ENCODE measurements at regions not wholly inside any gene's neighbourhood (a gene's known extent, or its start where the extent isn't known, plus 50 kb on each side); places are given as distances from the start of the nearest gene placed in this dataset.
"Not testable (repeated sequence)": the region's sequence is repeated elsewhere in the genome, so short reads cannot be mapped to it uniquely, and the experiment has no call there.

DNA sequence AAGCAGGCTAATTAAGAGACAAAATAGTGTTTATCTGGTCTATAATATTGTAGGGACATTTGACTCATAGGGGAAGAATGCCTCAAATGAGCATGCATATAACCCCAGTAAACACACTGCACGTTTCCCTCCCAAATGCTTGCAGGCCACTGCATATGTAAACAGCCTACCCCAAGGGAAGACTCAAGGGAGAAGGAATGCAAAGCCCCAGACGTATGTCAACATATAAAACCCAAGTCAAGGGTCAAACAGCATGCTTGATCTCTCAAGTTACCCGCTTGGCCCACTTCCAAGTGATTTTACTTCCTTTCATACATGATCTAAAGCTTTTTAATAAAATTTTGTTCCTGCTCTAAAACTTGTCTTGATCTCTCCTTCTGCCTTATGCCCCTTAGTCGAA, 1090.0 kb downstream of the OTOL1 start:
- Histone ChIP-seq H3K4me1 (no peaks in the 10 kb centered on the region), H3K9me3 (ENCODE audit: control insufficient read depth, low read length) (no peaks in the 10 kb centered on the region), H3K9ac (no peak overlapping the region), H2AFZ (no peak overlapping the region), H3K27me3 (ENCODE audit: control insufficient read depth, insufficient read depth, low read length) (no peaks in the 10 kb centered on the region), H3K4me2 (ENCODE audit: low read length) (no peak overlapping the region), H3K79me2 (no peaks in the 10 kb centered on the region), H3K36me3 (ENCODE audit: control insufficient read depth, insufficient read depth, low read length) (no peaks in the 10 kb centered on the region), H3K4me3 (ENCODE audit: low read depth, low read length) (no peak overlapping the region), H3K27ac (no peak overlapping the region)
- TF ChIP-seq, protein P1, sequence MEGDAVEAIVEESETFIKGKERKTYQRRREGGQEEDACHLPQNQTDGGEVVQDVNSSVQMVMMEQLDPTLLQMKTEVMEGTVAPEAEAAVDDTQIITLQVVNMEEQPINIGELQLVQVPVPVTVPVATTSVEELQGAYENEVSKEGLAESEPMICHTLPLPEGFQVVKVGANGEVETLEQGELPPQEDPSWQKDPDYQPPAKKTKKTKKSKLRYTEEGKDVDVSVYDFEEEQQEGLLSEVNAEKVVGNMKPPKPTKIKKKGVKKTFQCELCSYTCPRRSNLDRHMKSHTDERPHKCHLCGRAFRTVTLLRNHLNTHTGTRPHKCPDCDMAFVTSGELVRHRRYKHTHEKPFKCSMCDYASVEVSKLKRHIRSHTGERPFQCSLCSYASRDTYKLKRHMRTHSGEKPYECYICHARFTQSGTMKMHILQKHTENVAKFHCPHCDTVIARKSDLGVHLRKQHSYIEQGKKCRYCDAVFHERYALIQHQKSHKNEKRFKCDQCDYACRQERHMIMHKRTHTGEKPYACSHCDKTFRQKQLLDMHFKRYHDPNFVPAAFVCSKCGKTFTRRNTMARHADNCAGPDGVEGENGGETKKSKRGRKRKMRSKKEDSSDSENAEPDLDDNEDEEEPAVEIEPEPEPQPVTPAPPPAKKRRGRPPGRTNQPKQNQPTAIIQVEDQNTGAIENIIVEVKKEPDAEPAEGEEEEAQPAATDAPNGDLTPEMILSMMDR (IDR thresholded peaks at IDR 0.05) = no peak

DNA sequence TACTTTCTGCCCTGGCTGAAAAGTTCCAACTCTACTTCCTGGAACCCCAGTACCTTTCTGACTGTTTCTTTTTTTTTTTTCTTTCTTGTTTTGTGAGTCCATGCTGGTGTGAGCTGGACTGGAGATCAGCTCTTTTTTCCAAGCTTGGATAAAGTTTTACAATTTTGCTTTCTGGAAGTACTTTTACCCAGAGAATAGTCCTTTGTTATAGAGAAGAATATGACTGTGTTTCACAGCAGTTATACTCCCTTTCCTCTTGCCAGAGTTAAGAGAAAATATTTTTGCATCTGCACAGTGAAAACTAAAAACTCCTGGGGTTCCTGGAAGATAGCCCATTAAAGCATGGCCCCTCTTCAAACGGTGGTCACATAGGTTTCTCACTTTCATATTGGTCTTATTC, 1100.6 kb downstream of the OTOL1 start:
- Histone ChIP-seq H3K9me3 (ENCODE audit: control insufficient read depth, low read length) (no peaks in the 10 kb centered on the region), H3K27ac (no peak overlapping the region), H3K36me3 (ENCODE audit: control insufficient read depth, insufficient read depth, low read length) (no peaks in the 10 kb centered on the region), H3K4me3 (ENCODE audit: low read depth, low read length) (no peak overlapping the region), H2AFZ (no peak overlapping the region), H3K4me2 (ENCODE audit: low read length) (no peak overlapping the region), H3K4me1 (no peaks in the 10 kb centered on the region), H3K27me3 (ENCODE audit: control insufficient read depth, insufficient read depth, low read length) (no peaks in the 10 kb centered on the region), H3K79me2 (no peaks in the 10 kb centered on the region), H3K9ac (no peak overlapping the region)
- TF ChIP-seq, protein P1 (IDR thresholded peaks at IDR 0.05) = no peak

DNA sequence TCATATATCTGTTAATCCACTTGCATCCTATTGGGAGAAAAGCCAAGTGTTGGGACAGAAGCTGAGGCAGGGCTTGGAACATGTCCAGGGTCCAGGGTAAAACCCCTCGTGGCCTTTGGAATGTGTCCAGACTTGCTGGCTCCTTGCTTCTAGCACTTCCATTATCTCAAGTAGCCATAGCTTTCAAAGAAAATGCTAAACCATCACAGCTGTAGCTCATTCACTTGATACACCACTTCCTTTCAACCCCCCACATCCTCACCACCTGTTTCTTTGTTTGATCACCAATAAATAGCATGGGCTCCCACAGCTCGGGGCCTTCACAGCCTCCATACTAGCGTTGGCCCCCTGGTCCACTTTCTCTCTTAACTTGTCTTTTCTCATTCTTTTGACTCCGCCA, 1101.9 kb downstream of the OTOL1 start:
- H3K27me3 ChIP-seq (ENCODE audit: control insufficient read depth, insufficient read depth, low read length); H3K36me3 ChIP-seq (ENCODE audit: control insufficient read depth, insufficient read depth, low read length); H3K79me2 ChIP-seq; H3K4me3 ChIP-seq (ENCODE audit: low read depth, low read length); H3K4me2 ChIP-seq (ENCODE audit: low read length); H2AFZ ChIP-seq; H3K27ac ChIP-seq; H3K4me1 ChIP-seq; H3K9ac ChIP-seq; H3K9me3 ChIP-seq (ENCODE audit: control insufficient read depth, low read length): not testable (repeated sequence)

DNA sequence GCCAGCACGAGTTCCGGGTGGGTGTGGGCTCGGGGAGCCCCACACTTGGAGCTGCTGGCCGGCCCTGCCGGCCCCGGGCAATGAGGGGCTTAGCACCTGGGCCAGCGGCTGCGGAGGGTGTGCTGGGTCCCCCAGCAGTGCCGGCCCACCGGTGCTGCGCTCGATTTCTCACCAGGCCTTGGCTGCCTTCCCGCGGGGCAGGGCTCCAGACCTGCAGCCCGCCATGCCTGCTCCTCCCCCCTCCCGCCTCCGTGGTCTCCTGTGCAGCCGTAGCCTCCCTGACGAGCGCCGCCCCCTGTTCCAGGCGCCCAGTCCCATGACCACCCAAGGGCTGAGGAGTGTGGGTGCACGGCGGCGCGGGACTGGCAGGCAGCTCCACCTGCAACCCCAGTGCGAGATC, 1103.1 kb downstream of the OTOL1 start:
- not testable (repeated sequence) for H3K4me1 ChIP-seq; H3K36me3 ChIP-seq (ENCODE audit: control insufficient read depth, insufficient read depth, low read length); H3K4me2 ChIP-seq (ENCODE audit: low read length); H3K4me3 ChIP-seq (ENCODE audit: low read depth, low read length); H3K79me2 ChIP-seq; H3K9ac ChIP-seq; H3K27ac ChIP-seq; H2AFZ ChIP-seq; H3K9me3 ChIP-seq (ENCODE audit: control insufficient read depth, low read length); H3K27me3 ChIP-seq (ENCODE audit: control insufficient read depth, insufficient read depth, low read length)

DNA sequence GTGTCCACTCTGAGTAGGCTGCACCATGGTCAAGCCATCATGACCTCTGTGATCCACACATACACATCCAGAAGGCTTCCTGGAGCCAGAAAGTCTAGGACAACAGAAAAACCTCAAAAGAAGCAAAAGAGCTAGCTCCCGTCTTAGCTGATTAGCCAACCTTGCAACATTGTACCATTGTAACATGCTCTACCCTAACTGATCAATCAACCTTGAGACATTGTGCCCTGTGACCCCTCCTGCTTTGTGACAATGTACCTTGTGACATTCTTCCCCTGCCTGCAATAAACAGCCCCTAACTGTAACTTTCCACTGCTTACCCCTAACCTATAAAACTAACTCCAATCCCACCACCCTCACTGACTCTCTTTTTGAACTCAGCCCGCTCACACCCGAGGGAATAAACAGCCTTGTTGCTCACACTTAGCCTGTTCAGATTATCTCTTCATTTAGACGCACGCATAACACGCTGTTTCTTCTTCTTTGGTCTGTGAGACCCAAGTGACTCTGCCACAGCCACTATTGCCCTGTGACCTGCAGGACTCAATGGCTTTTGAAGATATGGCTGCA, 1104.6 kb downstream of the OTOL1 start:
- no peaks in the 10 kb centered on the region for H3K4me1 ChIP-seq
- no peaks in the 10 kb centered on the region for H3K36me3 ChIP-seq (ENCODE audit: control insufficient read depth, insufficient read depth, low read length)
- no peak overlapping the region for H3K4me3 ChIP-seq (ENCODE audit: low read depth, low read length)
- no peaks in the 10 kb centered on the region for H3K27me3 ChIP-seq (ENCODE audit: control insufficient read depth, insufficient read depth, low read length)
- H3K9ac ChIP-seq = no peak overlapping the region
- no peak overlapping the region for H2AFZ ChIP-seq
- no peaks in the 10 kb centered on the region for H3K79me2 ChIP-seq
- no peaks in the 10 kb centered on the region for H3K9me3 ChIP-seq (ENCODE audit: control insufficient read depth, low read length)
- H3K4me2 ChIP-seq (ENCODE audit: low read length) = no peak overlapping the region
- no peak overlapping the region for H3K27ac ChIP-seq
- TF ChIP-seq, protein P1 (IDR thresholded peaks at IDR 0.05) = no peak

DNA sequence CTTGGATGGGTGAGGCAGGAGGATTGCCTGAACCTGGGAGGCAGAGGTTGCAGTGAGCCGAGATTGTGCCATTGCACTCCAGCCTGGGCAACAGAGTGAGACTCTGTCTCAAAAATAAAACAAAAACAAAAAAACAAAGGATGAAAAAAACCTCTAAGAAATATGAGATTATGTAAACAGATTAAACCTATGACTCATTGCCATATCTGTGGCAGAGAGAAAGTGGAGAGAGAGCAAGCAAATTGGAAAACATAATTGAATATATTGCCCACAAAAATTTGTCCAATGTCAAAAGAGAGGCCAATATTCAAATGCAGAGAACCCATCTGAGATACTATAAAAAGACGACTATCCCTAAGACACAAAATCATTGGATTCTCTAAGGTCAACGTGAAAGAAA, 1106.0 kb downstream of the OTOL1 start:
- no peaks in the 10 kb centered on the region for H3K36me3 ChIP-seq (ENCODE audit: control insufficient read depth, insufficient read depth, low read length)
- TF ChIP-seq, protein P1 (IDR thresholded peaks at IDR 0.05) = no peak
- H3K9ac ChIP-seq = no peak overlapping the region
- no peaks in the 10 kb centered on the region for H3K79me2 ChIP-seq
- no peaks in the 10 kb centered on the region for H3K27me3 ChIP-seq (ENCODE audit: control insufficient read depth, insufficient read depth, low read length)
- H3K4me3 ChIP-seq (ENCODE audit: low read depth, low read length) = no peak overlapping the region
- H3K4me1 ChIP-seq = no peaks in the 10 kb centered on the region
- H3K4me2 ChIP-seq (ENCODE audit: low read length) = no peak overlapping the region
- H3K27ac ChIP-seq = no peak overlapping the region
- H2AFZ ChIP-seq = no peak overlapping the region
- no peaks in the 10 kb centered on the region for H3K9me3 ChIP-seq (ENCODE audit: control insufficient read depth, low read length)

Measured in parathyroid adenoma (tissue), 2 donors.